ENCODE measurements at regions not wholly inside any gene's neighbourhood (a gene's known extent, or its start where the extent isn't known, plus 50 kb on each side); places are given as distances from the start of the nearest gene placed in this dataset.
"Not testable (repeated sequence)": the region's sequence is repeated elsewhere in the genome, so short reads cannot be mapped to it uniquely, and the experiment has no call there.

DNA sequence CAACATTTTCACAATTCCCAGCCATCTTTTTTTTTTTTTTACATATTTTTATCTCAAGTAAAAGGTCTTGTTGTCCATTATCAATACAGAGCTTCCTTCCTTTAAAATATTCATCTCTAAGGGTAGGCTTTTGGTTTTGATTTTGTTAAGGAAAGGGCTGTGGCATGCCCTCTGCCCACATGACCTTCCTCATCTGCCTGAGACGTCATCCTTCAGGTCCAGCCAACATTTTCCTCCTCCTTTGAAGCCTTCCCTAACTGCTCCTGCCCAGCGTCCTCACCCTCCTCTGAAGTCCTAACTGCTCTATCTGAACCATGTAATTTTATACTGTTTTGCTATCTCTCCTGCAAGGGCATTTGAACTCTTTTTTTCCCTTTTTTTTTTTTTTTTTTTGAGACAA, 73.9 kb upstream of the TGM3 start:
- Mint-ChIP-seq H3K4me1 (ENCODE audit: low read depth) (peaks cover 13% of the 10 kb centered on the region), H3K27me3 (peaks cover 3% of the 10 kb centered on the region), H3K27ac (no peak overlapping the region), H3K9me3 (peaks cover 12% of the 10 kb centered on the region), H3K36me3 (peaks cover 3% of the 10 kb centered on the region), H3K4me3 (no peak overlapping the region)
- ChIA-PET POLR2A (interaction anchor here (0.6 kb wide), 1 partner anchor 862 kb away, joined by 4 read pairs; no protein-coding TSS in a partner anchor), CTCF (interaction anchor here (0.6 to 1.2 kb wide), 2 partner anchors 14 to 231 kb away, joined by 3 to 4 read pairs; no protein-coding TSS in a partner anchor)
- no peak for DNase-seq
- intact Hi-C loops (cut with micrococcal nuclease): no loop called here

- CTCF ChIA-PET: no interaction called here
- no peak overlapping the region for H3K4me3 Mint-ChIP-seq
- H3K4me1 Mint-ChIP-seq (ENCODE audit: low read depth): peaks cover 4% of the 10 kb centered on the region
- intact Hi-C loops (cut with micrococcal nuclease): no loop called here
- H3K27me3 Mint-ChIP-seq: peaks cover 3% of the 10 kb centered on the region
- no peak overlapping the region for H3K27ac Mint-ChIP-seq
- H3K9me3 Mint-ChIP-seq: peaks cover 12% of the 10 kb centered on the region
- POLR2A ChIA-PET: no interaction called here
- H3K36me3 Mint-ChIP-seq: peaks cover 3% of the 10 kb centered on the region
- no peak for DNase-seq
Measured at GRCh38 chr20:2223558-2224367, 72.0 kb upstream of the TGM3 start.

DNA sequence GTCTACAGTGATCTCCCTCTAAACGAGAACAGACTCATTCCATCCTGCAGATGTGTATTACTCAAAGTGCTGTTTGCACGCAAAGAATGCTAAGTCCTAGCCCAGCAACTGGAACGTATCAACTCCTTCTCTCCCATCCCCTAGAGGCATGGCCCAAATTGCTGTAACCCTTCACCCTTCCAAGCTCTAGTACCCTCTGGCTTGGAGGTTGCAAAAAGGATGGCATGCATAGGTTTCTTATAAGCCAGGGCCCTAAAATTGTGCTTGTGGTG, 71.5 kb upstream of the TGM3 start:
- no peaks in the 10 kb centered on the region for H3K4me1 Mint-ChIP-seq (ENCODE audit: low read depth)
- POLR2A ChIA-PET: no interaction called here
- CTCF ChIA-PET: no interaction called here
- H3K9me3 Mint-ChIP-seq: peaks cover 10% of the 10 kb centered on the region
- no peak overlapping the region for H3K4me3 Mint-ChIP-seq
- no peak overlapping the region for H3K27ac Mint-ChIP-seq
- H3K27me3 Mint-ChIP-seq: peaks cover 3% of the 10 kb centered on the region
- no peak for DNase-seq
- H3K36me3 Mint-ChIP-seq: peaks cover 3% of the 10 kb centered on the region
- intact Hi-C loops (cut with micrococcal nuclease): no loop called here

DNA sequence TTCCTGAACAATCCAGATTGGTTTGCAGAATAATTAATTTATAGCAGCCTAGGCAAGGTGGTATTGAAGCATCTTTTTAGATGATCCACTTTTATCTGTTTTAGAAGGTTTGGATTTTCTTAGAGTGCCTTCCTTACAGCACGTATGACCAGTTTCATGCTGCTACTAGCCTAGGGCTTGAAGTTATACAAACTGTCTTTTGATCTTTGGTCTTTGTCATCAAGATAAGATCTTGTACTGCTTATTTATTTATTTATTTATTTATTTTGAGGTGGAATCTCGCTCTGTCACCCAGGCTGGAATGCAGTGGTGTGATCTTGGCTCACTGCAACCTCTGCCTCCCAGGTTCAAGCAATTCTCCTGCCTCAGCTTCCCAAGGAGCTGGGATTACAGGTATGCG, 68.5 kb upstream of the TGM3 start:
- intact Hi-C loops (cut with micrococcal nuclease); CTCF ChIA-PET; DNase-seq; H3K9me3 Mint-ChIP-seq; H3K27me3 Mint-ChIP-seq; H3K36me3 Mint-ChIP-seq; POLR2A ChIA-PET; H3K4me3 Mint-ChIP-seq; H3K27ac Mint-ChIP-seq; H3K4me1 Mint-ChIP-seq (ENCODE audit: low read depth): not testable (repeated sequence)

DNA sequence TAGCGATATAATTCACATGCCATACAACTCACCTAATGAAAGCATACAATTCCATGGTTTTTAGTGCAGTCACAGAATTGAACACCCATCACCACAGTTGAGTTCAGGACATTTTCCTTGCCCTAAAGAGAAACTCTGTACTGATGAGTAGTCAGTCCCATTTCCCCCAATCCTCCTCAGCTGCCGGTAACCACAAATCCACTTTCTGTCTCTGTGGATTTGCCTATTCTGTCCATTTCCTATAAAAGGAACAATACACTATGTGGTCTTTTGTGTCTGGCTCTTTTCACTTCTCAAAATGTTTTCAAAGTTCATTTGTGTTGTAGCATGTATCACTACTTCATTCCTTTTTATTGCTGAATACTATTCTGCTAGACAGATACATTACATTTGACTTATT, 67.9 kb upstream of the TGM3 start:
- CTCF ChIA-PET: no interaction called here
- intact Hi-C loops (cut with micrococcal nuclease): no loop called here
- no peak overlapping the region for H3K4me3 Mint-ChIP-seq

DNA sequence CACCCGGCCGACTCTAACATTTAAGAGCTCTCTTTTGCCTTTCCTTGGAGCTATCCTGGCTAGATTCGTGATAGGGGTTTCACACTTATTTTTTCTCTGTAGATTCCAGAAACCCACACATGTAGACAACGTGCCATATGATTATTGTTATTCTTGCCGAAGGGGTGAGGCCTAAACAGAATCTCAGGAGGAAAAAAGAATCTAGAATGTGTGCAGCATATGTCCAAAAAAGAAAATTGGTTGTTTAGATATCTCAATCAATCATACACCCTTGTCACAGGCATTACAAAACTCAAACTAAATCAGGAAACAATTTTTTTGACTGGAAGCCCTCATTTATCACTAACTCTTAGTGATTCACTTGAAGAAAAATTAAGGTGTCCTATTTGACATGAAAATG, 66.9 kb upstream of the TGM3 start:
- Mint-ChIP-seq H3K27me3 (peaks cover 3% of the 10 kb centered on the region), H3K36me3 (no peaks in the 10 kb centered on the region), H3K4me3 (no peak overlapping the region), H3K27ac (no peak overlapping the region), H3K9me3 (no peaks in the 10 kb centered on the region), H3K4me1 (ENCODE audit: low read depth) (no peaks in the 10 kb centered on the region)
- intact Hi-C loops (cut with micrococcal nuclease): no loop called here
- CTCF ChIA-PET: no interaction called here
- no peak for DNase-seq
- POLR2A ChIA-PET: no interaction called here

More for the DNA sequence above, 67.9 kb upstream of the TGM3 start:
- Mint-ChIP-seq H3K9me3 (no peaks in the 10 kb centered on the region), H3K27me3 (peaks cover 3% of the 10 kb centered on the region), H3K36me3 (no peaks in the 10 kb centered on the region), H3K4me1 (ENCODE audit: low read depth) (no peaks in the 10 kb centered on the region), H3K27ac (no peak overlapping the region)
- POLR2A ChIA-PET: no interaction called here
- no peak for DNase-seq

GRCh38 chr20:2230726-2231488, 64.9 kb upstream of the TGM3 start:
- no peak overlapping the region for H3K27ac Mint-ChIP-seq
- no peak for DNase-seq
- no peaks in the 10 kb centered on the region for H3K36me3 Mint-ChIP-seq
- no peaks in the 10 kb centered on the region for H3K4me1 Mint-ChIP-seq (ENCODE audit: low read depth)
- ChIA-PET POLR2A (no interaction called here), CTCF (no interaction called here)
- no peaks in the 10 kb centered on the region for H3K27me3 Mint-ChIP-seq
- intact Hi-C loops (cut with micrococcal nuclease): no loop called here
- no peaks in the 10 kb centered on the region for H3K9me3 Mint-ChIP-seq
- H3K4me3 Mint-ChIP-seq: no peak overlapping the region

GRCh38 chr20:2231701-2232100, 64.1 kb upstream of the TGM3 start:
- intact Hi-C loops (cut with micrococcal nuclease): no loop called here
- H3K36me3 Mint-ChIP-seq: no peaks in the 10 kb centered on the region
- DNase-seq: no peak
- H3K27me3 Mint-ChIP-seq: no peaks in the 10 kb centered on the region
- ChIA-PET CTCF (no interaction called here), POLR2A (no interaction called here)
- no peaks in the 10 kb centered on the region for H3K4me1 Mint-ChIP-seq (ENCODE audit: low read depth)
- H3K9me3 Mint-ChIP-seq: no peaks in the 10 kb centered on the region
- H3K27ac Mint-ChIP-seq: no peak overlapping the region
- no peak overlapping the region for H3K4me3 Mint-ChIP-seq

DNA sequence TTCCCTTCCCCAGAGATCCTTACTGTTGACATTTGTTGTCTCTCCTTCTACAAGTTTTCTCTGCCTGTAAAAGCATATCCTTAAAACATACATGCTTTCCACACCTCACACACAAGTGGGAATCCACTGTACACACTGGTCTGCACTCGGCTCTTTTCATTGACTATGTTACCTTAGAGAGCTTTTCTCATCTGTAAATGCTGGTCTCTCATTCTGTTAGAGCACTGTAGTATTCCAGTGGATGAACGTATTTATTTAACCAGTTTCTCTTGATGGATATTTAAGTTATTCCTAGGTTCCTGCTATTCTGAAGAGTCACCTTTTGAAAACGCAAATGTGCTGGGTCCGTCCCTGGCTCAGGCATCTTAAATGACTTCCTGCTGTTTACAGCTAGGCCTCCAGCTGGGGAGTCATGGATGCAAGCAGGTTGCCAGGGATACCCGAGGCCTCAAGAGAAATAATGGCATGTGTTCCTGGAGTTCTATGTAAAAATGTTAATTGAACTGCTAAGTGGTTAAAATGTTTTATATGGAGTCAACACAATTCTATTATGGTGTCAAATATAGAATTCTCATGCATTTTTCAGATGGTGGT, 61.1 kb upstream of the TGM3 start:
- no peak overlapping the region for H3K27ac Mint-ChIP-seq
- POLR2A ChIA-PET: no interaction called here
- CTCF ChIA-PET: interaction anchor here (1.0 kb wide), 1 partner anchor 27 kb away, joined by 3 read pairs; no protein-coding TSS in a partner anchor
- H3K36me3 Mint-ChIP-seq: no peaks in the 10 kb centered on the region
- intact Hi-C loops (cut with micrococcal nuclease): no loop called here
- DNase-seq: no peak
- H3K9me3 Mint-ChIP-seq: no peaks in the 10 kb centered on the region
- no peaks in the 10 kb centered on the region for H3K4me1 Mint-ChIP-seq (ENCODE audit: low read depth)
- no peaks in the 10 kb centered on the region for H3K27me3 Mint-ChIP-seq
- no peak overlapping the region for H3K4me3 Mint-ChIP-seq

DNA sequence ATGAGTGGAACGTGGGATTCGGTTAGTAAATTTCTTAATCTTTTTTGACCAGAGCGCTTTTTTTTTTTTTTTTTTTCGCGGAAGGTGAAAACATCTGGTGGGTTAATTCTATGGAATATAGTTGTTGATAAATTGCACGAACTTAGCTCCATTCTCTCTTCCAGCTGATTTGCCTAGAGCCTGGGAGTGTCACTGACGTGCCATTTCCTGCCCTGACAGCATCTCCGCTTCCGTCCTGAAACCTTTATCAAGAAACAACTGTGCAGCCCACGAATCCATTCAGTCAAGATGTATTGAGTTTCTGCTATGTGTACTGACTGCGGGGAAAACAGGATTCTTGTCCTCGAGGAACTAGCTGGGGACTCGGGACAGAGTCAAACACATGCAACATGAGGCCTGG, 59.5 kb upstream of the TGM3 start:
- Mint-ChIP-seq H3K9me3 (no peaks in the 10 kb centered on the region), H3K4me1 (ENCODE audit: low read depth) (no peaks in the 10 kb centered on the region), H3K27me3 (no peaks in the 10 kb centered on the region), H3K36me3 (no peaks in the 10 kb centered on the region), H3K4me3 (no peak overlapping the region), H3K27ac (no peak overlapping the region)
- DNase-seq: no peak
- POLR2A ChIA-PET: interaction anchor here (1.5 kb wide), 1 partner anchor 24 kb away, joined by 3 read pairs; no protein-coding TSS in a partner anchor
- CTCF ChIA-PET: interaction anchor here (0.6 to 1.3 kb wide), 7 partner anchors 11 to 230 kb away, joined by 3 to 4 read pairs (median 3); no protein-coding TSS in a partner anchor
- intact Hi-C loops (cut with micrococcal nuclease): no loop called here

DNA sequence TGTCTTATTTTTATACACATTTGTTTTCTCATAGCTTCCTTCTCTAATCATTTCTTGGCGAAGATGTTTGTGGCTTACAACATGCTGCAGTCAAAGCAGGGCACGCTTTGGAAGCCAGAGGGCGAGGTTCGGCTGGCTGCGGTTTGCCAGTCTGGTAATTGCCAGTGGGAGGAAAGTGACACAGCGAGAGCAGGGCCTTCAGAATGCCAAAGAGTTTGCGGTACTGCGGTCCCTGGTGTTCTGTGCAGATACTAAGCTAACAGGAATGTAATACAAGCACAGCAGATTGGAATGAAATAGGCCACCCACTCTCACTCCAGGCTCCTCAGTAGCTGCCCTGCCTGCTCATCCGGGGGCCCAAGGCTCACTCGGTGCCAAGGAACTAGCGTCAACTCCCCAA, 58.7 kb upstream of the TGM3 start:
- no peaks in the 10 kb centered on the region for H3K9me3 Mint-ChIP-seq
- H3K27me3 Mint-ChIP-seq: no peaks in the 10 kb centered on the region
- H3K4me3 Mint-ChIP-seq: no peak overlapping the region
- intact Hi-C loops (cut with micrococcal nuclease): no loop called here
- no peak for DNase-seq
- ChIA-PET POLR2A (interaction anchor here (1.5 kb wide), 1 partner anchor 25 kb away, joined by 3 read pairs; no protein-coding TSS in a partner anchor), CTCF (interaction anchor here (1.0 to 1.3 kb wide), 2 partner anchors 29 to 65 kb away, joined by 3 to 4 read pairs; no protein-coding TSS in a partner anchor)
- no peak overlapping the region for H3K27ac Mint-ChIP-seq
- H3K36me3 Mint-ChIP-seq: no peaks in the 10 kb centered on the region
- no peaks in the 10 kb centered on the region for H3K4me1 Mint-ChIP-seq (ENCODE audit: low read depth)

DNA sequence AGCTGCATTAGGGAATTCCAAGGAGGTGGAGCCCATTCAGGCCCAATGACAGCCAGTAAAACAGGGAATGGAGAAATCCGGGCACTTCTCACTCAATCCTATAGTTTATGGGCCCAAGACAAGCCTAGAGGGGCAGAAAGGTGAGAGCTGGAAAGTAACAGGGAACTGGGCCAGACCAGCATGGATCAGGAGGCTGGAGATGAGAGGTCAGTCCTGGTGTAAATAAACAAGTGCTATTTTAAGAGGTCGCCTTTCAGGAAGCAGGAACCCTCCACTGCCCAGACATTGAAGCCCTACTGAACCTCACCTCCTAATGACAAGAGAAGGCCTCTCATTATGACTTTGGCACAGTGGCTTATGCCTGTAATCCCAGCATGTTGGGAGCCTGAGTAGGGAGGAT, 57.2 kb upstream of the TGM3 start:
- CTCF ChIA-PET: no interaction called here
- Mint-ChIP-seq H3K9me3 (no peaks in the 10 kb centered on the region), H3K27me3 (no peaks in the 10 kb centered on the region), H3K36me3 (no peaks in the 10 kb centered on the region), H3K27ac (no peak overlapping the region), H3K4me1 (ENCODE audit: low read depth) (no peaks in the 10 kb centered on the region), H3K4me3 (no peak overlapping the region)
- POLR2A ChIA-PET: no interaction called here
- DNase-seq: no peak
- intact Hi-C loops (cut with micrococcal nuclease): no loop called here
